ENCODE measurements at regions not wholly inside any gene's neighbourhood (a gene's known extent, or its start where the extent isn't known, plus 50 kb on each side); places are given as distances from the start of the nearest gene placed in this dataset.

GRCh38 chr1:57704811-57705210 is 281.0 kb upstream of the DAB1 start:
- Mint-ChIP-seq H3K4me3 (no peak overlapping the region), H3K27me3 (ENCODE audit: low read depth) (no peaks in the 10 kb centered on the region), H3K9me3 (peaks cover 5% of the 10 kb centered on the region), H3K27ac (no peak overlapping the region), H3K4me1 (no peaks in the 10 kb centered on the region), H3K36me3 (ENCODE audit: low read depth) (no peaks in the 10 kb centered on the region)
- no peak for TF ChIP-seq CTCF (IDR thresholded peaks at IDR 0.05; ENCODE audit: unreplicated experiment in 3 of 3)

GRCh38 chr1:57704231-57704630 is 280.4 kb upstream of the DAB1 start:
- Mint-ChIP-seq H3K4me1 (no peaks in the 10 kb centered on the region), H3K27ac (no peak overlapping the region), H3K4me3 (no peak overlapping the region), H3K27me3 (ENCODE audit: low read depth) (peaks cover 3% of the 10 kb centered on the region), H3K9me3 (peaks cover 5% of the 10 kb centered on the region), H3K36me3 (ENCODE audit: low read depth) (no peaks in the 10 kb centered on the region)
- TF ChIP-seq CTCF (IDR thresholded peaks at IDR 0.05; ENCODE audit: unreplicated experiment in 3 of 3), result no peak

GRCh38 chr1:57696904-57697303 is 273.0 kb upstream of the DAB1 start:
- H3K27ac Mint-ChIP-seq, result no peak overlapping the region
- peaks cover 16% of the 10 kb centered on the region for H3K27me3 Mint-ChIP-seq (ENCODE audit: low read depth)
- H3K4me3 Mint-ChIP-seq, result no peak overlapping the region
- peaks cover 17% of the 10 kb centered on the region for H3K9me3 Mint-ChIP-seq
- H3K36me3 Mint-ChIP-seq (ENCODE audit: low read depth), result peaks cover 4% of the 10 kb centered on the region
- no peaks in the 10 kb centered on the region for H3K4me1 Mint-ChIP-seq
- TF ChIP-seq CTCF (IDR thresholded peaks at IDR 0.05; ENCODE audit: unreplicated experiment in 3 of 3), result no peak

GRCh38 chr1:57696043-57696442 is 272.2 kb upstream of the DAB1 start:
- Mint-ChIP-seq H3K27me3 (ENCODE audit: low read depth) (peaks cover 16% of the 10 kb centered on the region), H3K9me3 (peaks cover 20% of the 10 kb centered on the region), H3K4me1 (no peaks in the 10 kb centered on the region), H3K4me3 (no peak overlapping the region), H3K36me3 (ENCODE audit: low read depth) (peaks cover 4% of the 10 kb centered on the region), H3K27ac (no peak overlapping the region)
- no peak for TF ChIP-seq CTCF (IDR thresholded peaks at IDR 0.05; ENCODE audit: unreplicated experiment in 3 of 3)

GRCh38 chr1:57686306-57686705 is 262.4 kb upstream of the DAB1 start:
- Mint-ChIP-seq H3K4me1 (no peaks in the 10 kb centered on the region), H3K4me3 (no peak overlapping the region), H3K36me3 (ENCODE audit: low read depth) (no peaks in the 10 kb centered on the region), H3K9me3 (peaks cover 38% of the 10 kb centered on the region), H3K27me3 (ENCODE audit: low read depth) (peaks cover 5% of the 10 kb centered on the region), H3K27ac (no peak overlapping the region)
- TF ChIP-seq CTCF (IDR thresholded peaks at IDR 0.05; ENCODE audit: unreplicated experiment in 3 of 3), result no peak

- Mint-ChIP-seq H3K27ac (no peak overlapping the region), H3K4me3 (no peak overlapping the region), H3K36me3 (ENCODE audit: low read depth) (no peaks in the 10 kb centered on the region), H3K27me3 (ENCODE audit: low read depth) (peaks cover 5% of the 10 kb centered on the region), H3K9me3 (peaks cover 23% of the 10 kb centered on the region), H3K4me1 (no peaks in the 10 kb centered on the region)
- no peak for TF ChIP-seq CTCF (IDR thresholded peaks at IDR 0.05; ENCODE audit: unreplicated experiment in 3 of 3)
These were observed 259.4 kb upstream of the DAB1 start for GRCh38 chr1:57683037-57683942.

Data from nephron (organoid).